Panc1 (cell line): ENCODE measurements at regions not wholly inside any gene's neighbourhood (a gene's known extent, or its start where the extent isn't known, plus 50 kb on each side); places are given as distances from the start of the nearest gene placed in this dataset.

Experiments
- CTCF ChIP-seq: fragments of 450-650 bp; IDR thresholded peaks from 2 replicates; pipeline ENCODE4 v1.5.1; 2017; ENCODE audit warnings: mild to moderate bottlenecking
- POLR2AphosphoS5 ChIP-seq: IDR thresholded peaks from 2 replicates; pipeline ENCODE4 v1.6.1; 2012; ENCODE audit warnings: mild to moderate bottlenecking, low read depth, low read length, moderate library complexity
- REST ChIP-seq, 2 experiments: IDR thresholded peaks; 2 replicates each; pipeline ENCODE4 v1.6.1; 2011 to 2012; ENCODE audit warnings: low read depth in 2 of 2, control low read depth in 1 of 2, low read length in 1 of 2, mild to moderate bottlenecking in 1 of 2, moderate library complexity in 1 of 2; ENCODE audit not compliant: insufficient read depth in 1 of 2
- SIN3A ChIP-seq: IDR thresholded peaks from 2 replicates; pipeline ENCODE4 v1.6.1; 2012; ENCODE audit warnings: low read depth, mild to moderate bottlenecking, low read length, moderate library complexity, borderline replicate concordance; ENCODE audit not compliant: insufficient read depth
- TCF7L2 ChIP-seq: IDR thresholded peaks from 2 replicates; pipeline ENCODE4 v1.6.1; 2011; ENCODE audit warnings: mild to moderate bottlenecking, low read depth, low read length, inconsistent platforms

- no peak for TF ChIP-seq CTCF
- TF ChIP-seq POLR2AphosphoS5, result no peak
- TF ChIP-seq REST (IDR thresholded peaks at IDR 0.05; ENCODE audit: insufficient read depth in 1 of 2, low read depth in 2 of 2, low read length in 1 of 2), result no peak
- no peak for TF ChIP-seq SIN3A
- TF ChIP-seq TCF7L2, result no peak
Measured at GRCh38 chr9:78923966-78924659, 627.2 kb downstream of the PSAT1 start.
